ENCODE measurements at regions not wholly inside any gene's neighbourhood (a gene's known extent, or its start where the extent isn't known, plus 50 kb on each side); places are given as distances from the start of the nearest gene placed in this dataset.

DNA sequence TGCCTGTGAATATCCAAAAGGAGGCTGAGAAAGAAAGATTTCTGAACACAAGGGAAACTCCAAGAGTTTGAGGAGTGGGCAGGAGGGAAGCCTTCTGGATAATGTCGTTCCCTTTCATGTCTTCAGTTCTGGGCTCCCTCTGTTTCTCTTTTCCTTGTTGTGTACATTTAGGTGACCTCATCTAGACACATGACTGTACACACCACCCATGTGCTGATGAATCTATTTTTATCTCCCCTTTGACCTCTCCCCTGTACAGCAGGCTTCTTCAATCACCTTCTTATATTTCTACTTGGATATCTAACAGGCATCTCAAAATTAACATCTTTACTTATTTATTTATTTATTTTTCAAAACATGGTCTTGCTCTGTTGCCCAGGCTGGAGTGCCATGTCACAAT lies 363.1 kb downstream of the GATA3 start:
- no peak overlapping the region for H3K4ac ChIP-seq (ENCODE audit: low read length)
- no peak overlapping the region for H3K14ac ChIP-seq (ENCODE audit: low read length)
- no peaks in the 10 kb centered on the region for H3K27me3 ChIP-seq (ENCODE audit: control insufficient read depth in 3 of 3, insufficient read depth in 3 of 3, low read depth in 1 of 3, low read length in 3 of 3)
- no peak overlapping the region for H2AFZ ChIP-seq (ENCODE audit: low read length)
- no peak overlapping the region for H3K18ac ChIP-seq (ENCODE audit: low read length)
- H3K9me3 ChIP-seq (replicated peaks in 1 of 2; ENCODE audit: control insufficient read depth in 2 of 2, insufficient read depth in 1 of 2, low read depth in 1 of 2, low read length in 2 of 2) = no peaks in the 10 kb centered on the region
- no peak overlapping the region for H2BK120ac ChIP-seq (ENCODE audit: low read depth, low read length)
- DNase-seq (ENCODE audit: low spot score) = no peak
- no peak overlapping the region for H2AK5ac ChIP-seq (ENCODE audit: low read depth, low read length)
- H4K8ac ChIP-seq (ENCODE audit: low read depth, low read length) = no peak overlapping the region
- H2BK5ac ChIP-seq (ENCODE audit: low read length) = no peak overlapping the region
- H3K27ac ChIP-seq (replicated peaks; ENCODE audit: low read length) = no peak overlapping the region
- H3K4me1 ChIP-seq (ENCODE audit: control insufficient read depth in 2 of 2, insufficient read depth in 1 of 2, low read depth in 1 of 2, low read length in 2 of 2) = peaks cover 0 to under 1% of the 10 kb centered on the region in 2 donors
- no peak overlapping the region for H4K91ac ChIP-seq (ENCODE audit: low read depth, low read length, poor library complexity)
- H3K4me3 ChIP-seq (ENCODE audit: low read length in 2 of 2) = no peak overlapping the region
- H3K36me3 ChIP-seq (replicated peaks in 1 of 2; ENCODE audit: control insufficient read depth in 2 of 2, insufficient read depth in 2 of 2, low read length in 2 of 2) = no peaks in the 10 kb centered on the region
- no CpG with 5 or more reads among the region's 1 CpG for WGBS, 2 donors (ENCODE audit: extremely low coverage in 2 of 2, insufficient read length in 2 of 2, insufficient replicate concordance in 1 of 2)
- no peak overlapping the region for H3K4me2 ChIP-seq (ENCODE audit: insufficient read depth, low read length, poor library complexity, severe bottlenecking)
- no peak overlapping the region for H3K23ac ChIP-seq (ENCODE audit: low read depth, low read length, poor library complexity)
- no peak overlapping the region for H3K9ac ChIP-seq (ENCODE audit: low read depth, low read length, poor library complexity)
- no peak overlapping the region for H2BK15ac ChIP-seq (ENCODE audit: low read length)
- H3K79me1 ChIP-seq (ENCODE audit: low read depth, low read length) = no peaks in the 10 kb centered on the region
- H2BK12ac ChIP-seq (ENCODE audit: low read length) = no peak overlapping the region

DNA sequence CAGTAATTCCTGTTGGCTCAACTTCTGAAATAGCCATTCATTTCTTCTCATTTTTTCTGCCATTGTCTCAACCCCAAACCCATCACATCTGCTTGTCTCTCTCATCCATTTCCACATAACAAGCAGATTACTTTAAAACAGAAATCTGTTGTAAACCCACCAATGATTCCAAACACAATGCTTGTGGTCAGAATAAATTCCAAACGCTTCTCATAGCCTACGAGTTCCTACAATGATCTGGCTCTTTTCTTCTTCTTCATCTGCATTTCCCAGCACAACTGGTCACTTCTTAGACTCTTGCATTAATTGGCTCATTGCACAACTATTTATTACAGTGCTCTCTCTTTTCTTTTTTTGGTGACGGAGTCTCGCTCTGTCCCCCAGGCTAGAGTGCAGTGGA lies 364.1 kb downstream of the GATA3 start:
- Histone ChIP-seq H3K79me1 (ENCODE audit: low read depth, low read length) (no peaks in the 10 kb centered on the region), H3K9ac (ENCODE audit: low read depth, low read length, poor library complexity) (no peak overlapping the region), H2BK12ac (ENCODE audit: low read length) (no peak overlapping the region), H3K4me3 (ENCODE audit: low read length in 2 of 2) (no peak overlapping the region), H3K4me1 (ENCODE audit: control insufficient read depth in 2 of 2, insufficient read depth in 1 of 2, low read depth in 1 of 2, low read length in 2 of 2) (no peaks in the 10 kb centered on the region), H4K91ac (ENCODE audit: low read depth, low read length, poor library complexity) (no peak overlapping the region), H3K23ac (ENCODE audit: low read depth, low read length, poor library complexity) (no peak overlapping the region), H2AFZ (ENCODE audit: low read length) (no peak overlapping the region), H3K27ac (replicated peaks; ENCODE audit: low read length) (no peak overlapping the region), H3K4me2 (ENCODE audit: insufficient read depth, low read length, poor library complexity, severe bottlenecking) (no peak overlapping the region), H2BK120ac (ENCODE audit: low read depth, low read length) (no peak overlapping the region), H3K18ac (ENCODE audit: low read length) (no peak overlapping the region), H3K9me3 (replicated peaks in 1 of 2; ENCODE audit: control insufficient read depth in 2 of 2, insufficient read depth in 1 of 2, low read depth in 1 of 2, low read length in 2 of 2) (no peaks in the 10 kb centered on the region), H4K8ac (ENCODE audit: low read depth, low read length) (no peak overlapping the region), H3K4ac (ENCODE audit: low read length) (no peak overlapping the region), H3K27me3 (ENCODE audit: control insufficient read depth in 3 of 3, insufficient read depth in 3 of 3, low read depth in 1 of 3, low read length in 3 of 3) (no peaks in the 10 kb centered on the region), H3K36me3 (replicated peaks in 1 of 2; ENCODE audit: control insufficient read depth in 2 of 2, insufficient read depth in 2 of 2, low read length in 2 of 2) (no peaks in the 10 kb centered on the region), H2BK15ac (ENCODE audit: low read length) (no peak overlapping the region), H2AK5ac (ENCODE audit: low read depth, low read length) (no peak overlapping the region), H3K14ac (ENCODE audit: low read length) (no peak overlapping the region), H2BK5ac (ENCODE audit: low read length) (no peak overlapping the region)
- DNase-seq (ENCODE audit: low spot score) = no peak
- no CpG with 5 or more reads among the region's 4 CpGs for WGBS, 2 donors (ENCODE audit: extremely low coverage in 2 of 2, insufficient read length in 2 of 2, insufficient replicate concordance in 1 of 2)

DNA sequence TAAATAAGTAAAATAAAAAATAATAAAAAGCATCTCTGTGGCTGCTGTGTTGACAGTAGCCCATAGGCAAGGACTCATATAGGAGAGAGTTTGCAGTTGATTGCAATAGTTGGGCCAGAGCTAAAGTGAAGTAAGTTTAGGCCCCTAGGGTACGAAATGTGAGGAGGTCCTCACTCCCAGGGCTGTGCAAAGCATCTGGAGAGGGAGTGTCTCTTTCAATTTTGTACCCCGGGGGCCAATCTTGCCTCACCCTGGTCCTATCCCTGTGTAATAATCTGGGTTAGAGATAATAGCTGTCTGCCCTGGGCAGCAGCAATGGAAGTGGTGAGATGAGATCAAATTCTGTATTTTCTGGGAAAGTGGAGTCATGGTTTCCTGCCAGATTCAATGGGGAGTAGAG lies 365.7 kb downstream of the GATA3 start:
- Histone ChIP-seq H3K27ac (replicated peaks; ENCODE audit: low read length) (no peak overlapping the region), H2AFZ (ENCODE audit: low read length) (no peak overlapping the region), H3K27me3 (ENCODE audit: control insufficient read depth in 3 of 3, insufficient read depth in 3 of 3, low read depth in 1 of 3, low read length in 3 of 3) (no peaks in the 10 kb centered on the region), H4K8ac (ENCODE audit: low read depth, low read length) (no peak overlapping the region), H3K14ac (ENCODE audit: low read length) (no peak overlapping the region), H3K4ac (ENCODE audit: low read length) (no peak overlapping the region), H3K9ac (ENCODE audit: low read depth, low read length, poor library complexity) (no peak overlapping the region), H2BK12ac (ENCODE audit: low read length) (no peak overlapping the region), H3K9me3 (replicated peaks in 1 of 2; ENCODE audit: control insufficient read depth in 2 of 2, insufficient read depth in 1 of 2, low read depth in 1 of 2, low read length in 2 of 2) (no peaks in the 10 kb centered on the region), H4K91ac (ENCODE audit: low read depth, low read length, poor library complexity) (no peak overlapping the region), H3K4me1 (ENCODE audit: control insufficient read depth in 2 of 2, insufficient read depth in 1 of 2, low read depth in 1 of 2, low read length in 2 of 2) (no peaks in the 10 kb centered on the region), H3K4me2 (ENCODE audit: insufficient read depth, low read length, poor library complexity, severe bottlenecking) (no peak overlapping the region), H3K36me3 (replicated peaks in 1 of 2; ENCODE audit: control insufficient read depth in 2 of 2, insufficient read depth in 2 of 2, low read length in 2 of 2) (no peaks in the 10 kb centered on the region), H3K18ac (ENCODE audit: low read length) (no peak overlapping the region), H3K23ac (ENCODE audit: low read depth, low read length, poor library complexity) (no peak overlapping the region), H2BK120ac (ENCODE audit: low read depth, low read length) (no peak overlapping the region), H2AK5ac (ENCODE audit: low read depth, low read length) (no peak overlapping the region), H2BK15ac (ENCODE audit: low read length) (no peak overlapping the region), H3K79me1 (ENCODE audit: low read depth, low read length) (no peaks in the 10 kb centered on the region), H3K4me3 (ENCODE audit: low read length in 2 of 2) (no peak overlapping the region), H2BK5ac (ENCODE audit: low read length) (no peak overlapping the region)
- WGBS, 2 donors (ENCODE audit: extremely low coverage in 2 of 2, insufficient read length in 2 of 2, insufficient replicate concordance in 1 of 2) = no CpG with 5 or more reads among the region's 2 CpGs
- no peak for DNase-seq (ENCODE audit: low spot score)

DNA sequence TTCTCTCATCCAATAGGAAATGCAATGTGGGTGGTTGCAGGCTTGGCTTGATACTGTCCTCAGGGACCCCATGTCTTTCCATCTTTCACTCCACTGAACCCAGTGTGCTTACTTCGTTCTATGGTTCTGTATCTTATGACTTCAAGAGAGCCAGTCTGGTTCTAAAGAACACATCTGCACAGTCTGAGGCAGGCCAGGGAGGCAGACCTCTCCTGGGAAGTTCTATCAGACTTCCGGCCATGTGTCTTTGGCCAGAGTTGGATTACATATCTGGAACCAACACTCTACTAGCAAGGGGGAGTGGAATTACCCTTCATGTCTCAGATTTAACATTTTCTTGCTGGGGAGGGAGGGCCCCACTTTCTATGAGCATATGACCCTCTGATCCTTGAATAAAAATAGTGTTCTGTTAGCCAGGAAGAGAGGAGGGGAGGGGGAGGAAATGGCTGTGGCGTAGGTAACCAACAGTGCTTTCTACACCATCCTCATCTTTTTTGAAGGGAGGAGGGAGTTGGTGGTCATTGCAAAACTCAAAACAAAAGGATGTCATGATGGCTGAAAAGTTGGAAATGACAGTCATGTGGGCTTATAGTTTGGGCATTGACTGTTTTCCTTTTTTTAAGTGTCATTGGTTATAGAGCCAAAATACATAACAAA lies 370.2 kb downstream of the GATA3 start:
- Histone ChIP-seq H3K9ac (ENCODE audit: low read depth, low read length, poor library complexity) (no peak overlapping the region), H2BK15ac (ENCODE audit: low read length) (no peak overlapping the region), H3K23ac (ENCODE audit: low read depth, low read length, poor library complexity) (no peak overlapping the region), H3K36me3 (replicated peaks in 1 of 2; ENCODE audit: control insufficient read depth in 2 of 2, insufficient read depth in 2 of 2, low read length in 2 of 2) (no peaks in the 10 kb centered on the region), H2AFZ (ENCODE audit: low read length) (no peak overlapping the region), H4K8ac (ENCODE audit: low read depth, low read length) (no peak overlapping the region), H3K4ac (ENCODE audit: low read length) (no peak overlapping the region), H3K14ac (ENCODE audit: low read length) (no peak overlapping the region), H3K27me3 (ENCODE audit: control insufficient read depth in 3 of 3, insufficient read depth in 3 of 3, low read depth in 1 of 3, low read length in 3 of 3) (no peaks in the 10 kb centered on the region), H3K27ac (replicated peaks; ENCODE audit: low read length) (no peak overlapping the region), H3K9me3 (replicated peaks in 1 of 2; ENCODE audit: control insufficient read depth in 2 of 2, insufficient read depth in 1 of 2, low read depth in 1 of 2, low read length in 2 of 2) (no peaks in the 10 kb centered on the region), H2BK120ac (ENCODE audit: low read depth, low read length) (no peak overlapping the region), H3K4me1 (ENCODE audit: control insufficient read depth in 2 of 2, insufficient read depth in 1 of 2, low read depth in 1 of 2, low read length in 2 of 2) (no peaks in the 10 kb centered on the region), H3K4me3 (ENCODE audit: low read length in 2 of 2) (no peak overlapping the region), H2BK5ac (ENCODE audit: low read length) (no peak overlapping the region), H3K4me2 (ENCODE audit: insufficient read depth, low read length, poor library complexity, severe bottlenecking) (no peak overlapping the region), H2BK12ac (ENCODE audit: low read length) (no peak overlapping the region), H3K79me1 (ENCODE audit: low read depth, low read length) (no peaks in the 10 kb centered on the region), H2AK5ac (ENCODE audit: low read depth, low read length) (no peak overlapping the region), H4K91ac (ENCODE audit: low read depth, low read length, poor library complexity) (no peak overlapping the region), H3K18ac (ENCODE audit: low read length) (no peak overlapping the region)
- no CpG with 5 or more reads among the region's 3 CpGs for WGBS, 2 donors (ENCODE audit: extremely low coverage in 2 of 2, insufficient read length in 2 of 2, insufficient replicate concordance in 1 of 2)
- no peak for DNase-seq (ENCODE audit: low spot score)

All from neuronal stem cell (in vitro differentiated cells).